Uterus (tissue), 3 donors: ENCODE measurements at regions not wholly inside any gene's neighbourhood (a gene's known extent, or its start where the extent isn't known, plus 50 kb on each side); places are given as distances from the start of the nearest gene placed in this dataset.

Experiments used
- DNase-seq, 2 donors: peaks; one replicate each; pipeline ENCODE4 v3.0.0-alpha.2; 2019 to 2020
- H3K27ac ChIP-seq, 2 donors: fragments of 200-600 bp; sonication (generic); 1 replicate in 1 of 2; 2 replicates in 1 of 2; pipeline ENCODE4 v1.5.1; 2016 to 2018
- H3K27me3 ChIP-seq, 2 donors: fragments of 200-600 bp; sonication (generic); one replicate each; pipeline ENCODE4 v1.5.1; 2018 to 2019; ENCODE audit warnings: control low read depth in 1 of 2
- H3K36me3 ChIP-seq, 2 donors: fragments of 200-600 bp; sonication (generic); one replicate each; pipeline ENCODE4 v1.5.1; 2019; ENCODE audit warnings: control low read depth in 1 of 2
- H3K4me1 ChIP-seq, 2 donors: fragments of 200-600 bp; sonication (generic); one replicate each; pipeline ENCODE4 v1.5.1; 2018 to 2019; ENCODE audit warnings: control low read depth in 1 of 2
- H3K4me3 ChIP-seq, 2 donors: fragments of 200-600 bp; sonication (generic); 1 replicate in 1 of 2; 2 replicates in 1 of 2; pipeline ENCODE4 v1.5.1; 2018 to 2019; ENCODE audit warnings: mild to moderate bottlenecking in 1 of 2
- H3K9me3 ChIP-seq, 2 donors: fragments of 200-600 bp; sonication (generic); one replicate each; pipeline ENCODE4 v1.5.1; 2019; ENCODE audit warnings: control low read depth in 1 of 2
- POLR2A ChIP-seq, 2 donors: fragments of 450-650 bp; IDR thresholded peaks; one replicate each; pipeline ENCODE4 v1.6.1; 2016; ENCODE audit warnings: antibody characterized with exemption in 2 of 2, mild to moderate bottlenecking in 1 of 2, moderate library complexity in 1 of 2
- intact Hi-C: fragments of 100-400 bp; cut with DNase I; formaldehyde crosslinking; loops from one replicate; pipeline ENCODE4 v1.15.1; 2023; ENCODE audit warnings: low total_unique reads
- TF ChIP-seq, protein P1 (sequence below), 4 experiments: fragments of 200-600 bp in 2 of 4; fragments of 450-650 bp in 2 of 4; sonication (generic) in 2 of 4; IDR thresholded peaks; one replicate each; pipeline ENCODE4 v1.5.1; 2016 to 2019; ENCODE audit warnings: antibody characterized with exemption in 4 of 4, mild to moderate bottlenecking in 2 of 4, moderate library complexity in 1 of 4
- donor health status: DM: yes; HTN: yes; CAD: no.

DNA sequence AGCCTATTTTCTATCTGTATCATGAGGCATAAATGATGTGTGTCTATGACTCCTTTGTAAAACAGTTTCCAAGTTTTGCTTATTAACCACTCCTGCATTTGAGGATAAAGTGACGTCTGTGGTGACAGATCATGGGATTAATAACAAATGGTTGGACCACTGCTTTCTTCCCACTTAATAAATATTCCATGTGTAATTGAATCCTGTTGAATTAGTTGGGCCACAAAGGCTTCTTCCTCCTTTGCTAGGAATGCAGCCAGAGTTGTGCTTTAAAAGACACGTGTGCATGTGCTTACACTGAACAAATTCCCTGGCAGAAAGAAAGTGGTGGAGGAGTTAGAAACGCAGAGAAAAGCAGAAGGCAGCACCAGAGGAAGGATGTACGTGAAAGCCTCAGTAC is 150.2 kb downstream of the ACTBL2 start:
- Histone ChIP-seq H3K9me3 (no peaks in the 10 kb centered on the region), H3K27ac (no peak overlapping the region), H3K4me3 (no peak overlapping the region), H3K36me3 (no peaks in the 10 kb centered on the region), H3K27me3 (no peaks in the 10 kb centered on the region), H3K4me1 (no peaks in the 10 kb centered on the region)
- TF ChIP-seq POLR2A (IDR thresholded peaks at IDR 0.05), result no peak
- intact Hi-C loops, result no loop called here
- no peak for DNase-seq

DNA sequence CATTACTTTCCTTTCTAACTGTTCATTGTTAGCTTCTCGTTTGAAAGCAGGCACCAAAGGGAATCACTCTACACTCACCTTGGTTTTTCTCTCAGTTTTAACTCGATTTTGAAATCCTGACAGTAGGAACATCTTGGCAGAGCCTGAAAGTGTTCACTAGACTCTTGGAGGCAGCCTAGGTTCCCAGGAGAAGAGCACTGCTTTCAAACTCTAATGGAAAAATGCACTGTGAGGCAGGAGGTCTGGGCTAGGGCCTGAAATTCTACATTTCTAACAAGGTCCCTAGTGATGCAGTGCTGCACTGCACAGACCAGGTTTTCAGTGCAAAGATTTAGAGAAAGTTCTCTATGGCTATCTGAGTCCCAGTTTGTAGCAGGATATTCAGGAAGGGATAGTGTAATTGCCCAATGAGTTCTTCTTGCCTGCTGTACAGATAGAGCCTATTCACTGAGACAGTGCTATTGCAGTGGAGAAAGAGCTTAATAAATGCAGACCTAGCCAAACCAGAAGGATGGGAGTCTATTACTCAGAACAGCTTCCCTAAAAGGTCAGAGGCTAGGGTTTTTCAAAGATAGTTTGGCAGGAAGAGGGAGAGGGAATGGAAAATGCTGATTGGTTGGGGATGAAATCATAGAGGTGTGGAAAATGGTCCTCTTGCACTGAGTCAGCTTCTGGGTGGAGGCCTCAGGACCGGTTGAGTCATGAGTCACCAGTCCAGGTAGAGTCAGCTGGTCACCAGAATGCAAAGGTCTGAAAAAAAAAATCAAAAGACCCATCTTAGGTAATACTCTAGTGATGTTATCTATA is 153.9 kb downstream of the GPBP1 start:
- intact Hi-C loops, result no loop called here

DNA sequence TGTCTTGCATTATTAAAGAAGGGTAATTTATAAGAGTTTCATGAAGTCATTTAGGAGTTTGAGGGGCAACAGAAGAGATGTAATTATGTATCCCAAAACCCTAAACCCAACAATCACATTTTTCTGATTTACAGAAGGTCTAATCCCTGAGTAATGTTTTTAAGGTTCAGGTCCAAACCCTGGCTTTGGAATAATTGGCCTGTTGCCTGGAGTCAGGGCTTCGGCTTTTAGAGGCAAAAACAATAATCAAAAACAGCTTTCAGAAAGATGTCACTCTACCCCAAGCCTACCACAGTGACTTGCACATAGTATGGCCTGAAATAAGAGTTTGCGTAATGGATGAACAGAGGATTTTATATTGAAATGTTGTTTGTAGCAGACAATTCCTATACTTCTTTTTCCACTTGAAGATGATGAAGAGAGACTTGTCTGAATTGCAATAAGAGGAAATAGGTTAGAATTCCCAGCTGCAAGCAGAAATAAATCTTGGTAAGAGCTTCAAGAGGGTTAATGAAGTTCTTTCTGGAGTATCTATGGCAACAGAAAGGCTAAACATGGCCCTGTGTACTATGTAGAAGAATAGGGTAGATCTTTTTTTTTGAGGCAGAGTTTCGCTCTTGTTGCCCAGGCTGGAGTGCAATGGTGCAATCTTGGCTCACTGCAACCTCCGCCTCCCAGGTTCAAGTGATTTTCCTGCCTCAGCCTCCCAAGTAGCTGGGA is 152.0 kb downstream of the GPBP1 start:
- H3K27me3 ChIP-seq, result no peaks in the 10 kb centered on the region
- H3K36me3 ChIP-seq, result no peaks in the 10 kb centered on the region
- no peak overlapping the region for H3K27ac ChIP-seq
- no peaks in the 10 kb centered on the region for H3K9me3 ChIP-seq
- TF ChIP-seq, protein P1, sequence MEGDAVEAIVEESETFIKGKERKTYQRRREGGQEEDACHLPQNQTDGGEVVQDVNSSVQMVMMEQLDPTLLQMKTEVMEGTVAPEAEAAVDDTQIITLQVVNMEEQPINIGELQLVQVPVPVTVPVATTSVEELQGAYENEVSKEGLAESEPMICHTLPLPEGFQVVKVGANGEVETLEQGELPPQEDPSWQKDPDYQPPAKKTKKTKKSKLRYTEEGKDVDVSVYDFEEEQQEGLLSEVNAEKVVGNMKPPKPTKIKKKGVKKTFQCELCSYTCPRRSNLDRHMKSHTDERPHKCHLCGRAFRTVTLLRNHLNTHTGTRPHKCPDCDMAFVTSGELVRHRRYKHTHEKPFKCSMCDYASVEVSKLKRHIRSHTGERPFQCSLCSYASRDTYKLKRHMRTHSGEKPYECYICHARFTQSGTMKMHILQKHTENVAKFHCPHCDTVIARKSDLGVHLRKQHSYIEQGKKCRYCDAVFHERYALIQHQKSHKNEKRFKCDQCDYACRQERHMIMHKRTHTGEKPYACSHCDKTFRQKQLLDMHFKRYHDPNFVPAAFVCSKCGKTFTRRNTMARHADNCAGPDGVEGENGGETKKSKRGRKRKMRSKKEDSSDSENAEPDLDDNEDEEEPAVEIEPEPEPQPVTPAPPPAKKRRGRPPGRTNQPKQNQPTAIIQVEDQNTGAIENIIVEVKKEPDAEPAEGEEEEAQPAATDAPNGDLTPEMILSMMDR (IDR thresholded peaks at IDR 0.05), result no peak
- TF ChIP-seq POLR2A (IDR thresholded peaks at IDR 0.05), result no peak
- intact Hi-C loops, result no loop called here
- DNase-seq, result no peak
- no peaks in the 10 kb centered on the region for H3K4me1 ChIP-seq
- H3K4me3 ChIP-seq, result no peak overlapping the region

More for the DNA sequence above, 153.9 kb downstream of the GPBP1 start:
- no peaks in the 10 kb centered on the region for H3K27me3 ChIP-seq
- DNase-seq, result no peak
- no peak overlapping the region for H3K27ac ChIP-seq
- H3K9me3 ChIP-seq, result no peaks in the 10 kb centered on the region
- no peaks in the 10 kb centered on the region for H3K36me3 ChIP-seq
- no peak overlapping the region for H3K4me3 ChIP-seq
- no peak for TF ChIP-seq POLR2A (IDR thresholded peaks at IDR 0.05)
- TF ChIP-seq, protein P1 (IDR thresholded peaks at IDR 0.05), result no peak
- no peaks in the 10 kb centered on the region for H3K4me1 ChIP-seq

DNA sequence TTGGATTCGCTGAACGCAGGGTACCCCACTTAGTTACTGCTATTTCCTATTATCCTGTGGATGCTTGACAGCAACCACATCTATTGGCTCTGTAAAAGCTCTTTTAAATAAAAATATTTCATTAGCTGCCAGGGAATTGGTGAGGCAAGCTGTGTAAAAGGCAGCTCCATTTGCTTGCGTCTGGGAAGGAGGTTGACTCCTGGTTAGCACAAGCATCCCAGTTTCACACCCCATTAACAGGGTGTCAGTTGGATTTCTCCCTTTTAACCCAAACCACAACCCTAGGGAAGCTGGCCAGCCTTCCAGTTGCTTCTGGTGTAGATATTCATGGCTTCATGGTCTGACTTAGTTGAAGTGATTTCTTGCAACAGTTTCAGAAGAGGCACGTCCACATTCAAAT is 151.0 kb downstream of the GPBP1 start:
- TF ChIP-seq POLR2A (IDR thresholded peaks at IDR 0.05), result no peak
- Histone ChIP-seq H3K27ac (no peak overlapping the region), H3K4me3 (no peak overlapping the region), H3K27me3 (no peaks in the 10 kb centered on the region), H3K9me3 (no peaks in the 10 kb centered on the region), H3K4me1 (no peaks in the 10 kb centered on the region), H3K36me3 (no peaks in the 10 kb centered on the region)
- no peak for DNase-seq
- intact Hi-C loops, result no loop called here

- Histone ChIP-seq H3K4me1 (no peaks in the 10 kb centered on the region), H3K36me3 (no peaks in the 10 kb centered on the region), H3K27ac (no peak overlapping the region), H3K9me3 (no peaks in the 10 kb centered on the region), H3K27me3 (no peaks in the 10 kb centered on the region), H3K4me3 (no peak overlapping the region)
- intact Hi-C loops, result no loop called here
- DNase-seq, result no peak
- TF ChIP-seq POLR2A (IDR thresholded peaks at IDR 0.05), result no peak
- TF ChIP-seq, protein P1 (IDR thresholded peaks at IDR 0.05), result no peak
Measured at GRCh38 chr5:57324181-57324580, 150.3 kb downstream of the GPBP1 start.

DNA sequence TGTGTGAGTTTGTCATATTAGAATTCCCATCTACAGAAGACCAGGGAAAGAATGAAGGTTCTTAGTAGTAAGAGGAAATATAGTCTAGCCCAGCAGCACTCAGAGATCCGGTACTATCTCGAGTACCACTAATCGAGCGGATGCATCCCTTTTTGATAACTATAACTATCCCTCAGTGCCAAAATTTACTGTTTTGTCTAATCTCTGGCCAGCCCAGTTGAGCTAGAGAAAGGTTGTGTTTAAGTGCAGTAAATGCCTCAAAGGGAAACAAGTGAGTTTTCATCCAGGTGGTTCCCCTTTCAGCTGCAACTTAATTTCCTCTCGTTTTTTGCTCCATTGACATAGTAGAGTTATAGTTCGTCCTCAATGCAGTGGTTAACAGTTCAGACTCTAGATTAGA is 146.7 kb downstream of the GPBP1 start:
- intact Hi-C loops, result no loop called here
- TF ChIP-seq POLR2A (IDR thresholded peaks at IDR 0.05), result no peak
- TF ChIP-seq, protein P1 (IDR thresholded peaks at IDR 0.05), result no peak
- H3K9me3 ChIP-seq, result no peaks in the 10 kb centered on the region
- DNase-seq, result no peak
- no peak overlapping the region for H3K27ac ChIP-seq
- H3K36me3 ChIP-seq, result no peaks in the 10 kb centered on the region
- H3K4me3 ChIP-seq, result no peak overlapping the region
- no peaks in the 10 kb centered on the region for H3K27me3 ChIP-seq
- no peaks in the 10 kb centered on the region for H3K4me1 ChIP-seq
